A549 (cell line): ENCODE measurements at regions not wholly inside any gene's neighbourhood (a gene's known extent, or its start where the extent isn't known, plus 50 kb on each side); places are given as distances from the start of the nearest gene placed in this dataset.

Source experiments
- MAZ ChIP-seq: fragments of 150-350 bp; IDR thresholded peaks from 2 replicates; pipeline ENCODE4 v1.6.1; 2014; ENCODE audit warnings: antibody characterized with exemption, low read depth, low read length, borderline replicate concordance
- NR3C1 ChIP-seq: fragments of >200 bp; sonication (Bioruptor Twin); formaldehyde crosslinking; IDR thresholded peaks from 3 replicates; pipeline ENCODE4 v1.6.1; 2017
- POLR2A ChIP-seq: IDR thresholded peaks from 2 replicates; pipeline ENCODE4 v1.6.1; 2012; ENCODE audit warnings: mild to moderate bottlenecking, low read length
- REST ChIP-seq: fragments of 200-600 bp; sonication (generic); IDR thresholded peaks from 2 replicates; pipeline ENCODE4 v1.6.1; 2016; ENCODE audit warnings: antibody characterized with exemption, mild to moderate bottlenecking, moderate library complexity

DNA sequence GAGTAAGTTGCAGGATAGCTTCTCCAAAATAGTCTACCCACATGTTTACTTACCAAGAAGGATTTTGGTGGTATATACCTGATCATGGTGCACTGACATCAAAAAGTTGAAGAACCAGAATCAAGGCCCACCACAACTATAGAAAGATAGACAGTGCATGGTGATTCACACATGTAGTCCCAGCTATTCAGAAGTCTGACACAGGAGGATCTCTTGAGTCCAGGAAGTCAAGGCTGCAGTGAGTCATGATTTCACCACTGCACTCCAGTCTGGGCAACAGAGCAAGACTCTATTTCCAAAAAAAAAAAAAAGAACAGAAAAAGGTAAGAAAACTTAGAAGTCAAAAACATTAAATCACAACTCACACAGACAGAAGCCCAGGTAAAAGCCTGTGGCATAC is 422.2 kb upstream of the FOXG1 start:
- TF ChIP-seq MAZ (no peak), POLR2A (no peak), REST (no peak), NR3C1 (no peak)
